ENCODE measurements at regions not wholly inside any gene's neighbourhood (a gene's known extent, or its start where the extent isn't known, plus 50 kb on each side); places are given as distances from the start of the nearest gene placed in this dataset.
"Not testable (repeated sequence)": the region's sequence is repeated elsewhere in the genome, so short reads cannot be mapped to it uniquely, and the experiment has no call there.

- H3K9me3 ChIP-seq (replicated peaks; ENCODE audit: control insufficient read depth, insufficient read depth, low read length); CTCF ChIA-PET; intact Hi-C loops (cut with micrococcal nuclease; ENCODE audit: unreplicated experiment); BruUV-seq (replicated peaks); H3K9ac ChIP-seq (ENCODE audit: control insufficient read depth, insufficient read depth, low read length); H3K79me2 ChIP-seq (ENCODE audit: control insufficient read depth, insufficient read depth, low read length); SMC1A ChIA-PET (ENCODE audit: uncharacterized antibody, unreplicated experiment); H3K4me1 ChIP-seq (ENCODE audit: control insufficient read depth, insufficient read depth, low read length); in situ Hi-C loops (cut with MboI); POLR2A ChIA-PET; ATAC-seq; RAD21 ChIA-PET (ENCODE audit: unreplicated experiment); H4K20me1 ChIP-seq (ENCODE audit: control insufficient read depth, insufficient read depth); DNase-seq (ENCODE audit: low read depth, low spot score); H3K4me2 ChIP-seq (ENCODE audit: control insufficient read depth, insufficient read depth); H3K27me3 ChIP-seq (replicated peaks in 1 of 2; ENCODE audit: control insufficient read depth in 2 of 2, insufficient read depth in 2 of 2, low read length in 1 of 2); H3K27ac ChIP-seq (ENCODE audit: control insufficient read depth, insufficient read depth); H2AFZ ChIP-seq (ENCODE audit: control insufficient read depth, low read depth, low read length); H3K36me3 ChIP-seq (ENCODE audit: control insufficient read depth in 2 of 2, insufficient read depth in 2 of 2, low read length in 1 of 2); FAIRE-seq; H3K4me3 ChIP-seq: not testable (repeated sequence)
- WGBS (ENCODE audit: insufficient coverage, insufficient replicate concordance, low lambda C conversion rate, missing lambda C conversion rate), result 58% methylated on average over 6 of the region's 6 CpGs
These were observed 1601.8 kb downstream of the RPIA start for GRCh38 chr2:90293224-90293623.

DNA sequence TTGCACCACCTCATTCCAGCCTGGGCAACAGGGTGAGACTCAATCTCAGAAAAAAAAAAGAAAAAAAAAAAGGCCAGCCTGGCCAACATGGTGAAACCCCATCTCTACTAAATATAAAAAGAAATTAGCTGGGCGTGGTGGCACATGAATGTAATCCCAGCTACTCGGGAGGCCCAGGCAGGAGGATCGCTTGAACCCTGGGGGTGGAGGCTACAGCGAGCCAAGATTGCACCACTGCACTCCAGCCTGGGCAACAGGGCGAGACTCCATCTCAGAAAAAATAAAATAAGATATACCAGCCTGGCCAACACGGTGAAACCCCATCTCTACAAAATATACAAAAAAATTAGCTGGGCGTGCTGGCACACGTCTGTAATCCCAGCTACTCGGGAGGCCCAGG lies 1602.3 kb downstream of the RPIA start:
- H3K4me1 ChIP-seq (ENCODE audit: control insufficient read depth, insufficient read depth, low read length); DNase-seq (ENCODE audit: low read depth, low spot score); H3K36me3 ChIP-seq (ENCODE audit: control insufficient read depth in 2 of 2, insufficient read depth in 2 of 2, low read length in 1 of 2); BruUV-seq (replicated peaks); in situ Hi-C loops (cut with MboI); H3K9me3 ChIP-seq (replicated peaks; ENCODE audit: control insufficient read depth, insufficient read depth, low read length); H3K4me2 ChIP-seq (ENCODE audit: control insufficient read depth, insufficient read depth); H3K4me3 ChIP-seq; SMC1A ChIA-PET (ENCODE audit: uncharacterized antibody, unreplicated experiment); intact Hi-C loops (cut with micrococcal nuclease; ENCODE audit: unreplicated experiment); H2AFZ ChIP-seq (ENCODE audit: control insufficient read depth, low read depth, low read length); H3K79me2 ChIP-seq (ENCODE audit: control insufficient read depth, insufficient read depth, low read length); H3K27me3 ChIP-seq (replicated peaks in 1 of 2; ENCODE audit: control insufficient read depth in 2 of 2, insufficient read depth in 2 of 2, low read length in 1 of 2); ATAC-seq; POLR2A ChIA-PET; CTCF ChIA-PET; H4K20me1 ChIP-seq (ENCODE audit: control insufficient read depth, insufficient read depth); H3K9ac ChIP-seq (ENCODE audit: control insufficient read depth, insufficient read depth, low read length); FAIRE-seq; H3K27ac ChIP-seq (ENCODE audit: control insufficient read depth, insufficient read depth); RAD21 ChIA-PET (ENCODE audit: unreplicated experiment): not testable (repeated sequence)
- 48% methylated on average over 8 of the region's 9 CpGs for WGBS (ENCODE audit: insufficient coverage, insufficient replicate concordance, low lambda C conversion rate, missing lambda C conversion rate)

DNA sequence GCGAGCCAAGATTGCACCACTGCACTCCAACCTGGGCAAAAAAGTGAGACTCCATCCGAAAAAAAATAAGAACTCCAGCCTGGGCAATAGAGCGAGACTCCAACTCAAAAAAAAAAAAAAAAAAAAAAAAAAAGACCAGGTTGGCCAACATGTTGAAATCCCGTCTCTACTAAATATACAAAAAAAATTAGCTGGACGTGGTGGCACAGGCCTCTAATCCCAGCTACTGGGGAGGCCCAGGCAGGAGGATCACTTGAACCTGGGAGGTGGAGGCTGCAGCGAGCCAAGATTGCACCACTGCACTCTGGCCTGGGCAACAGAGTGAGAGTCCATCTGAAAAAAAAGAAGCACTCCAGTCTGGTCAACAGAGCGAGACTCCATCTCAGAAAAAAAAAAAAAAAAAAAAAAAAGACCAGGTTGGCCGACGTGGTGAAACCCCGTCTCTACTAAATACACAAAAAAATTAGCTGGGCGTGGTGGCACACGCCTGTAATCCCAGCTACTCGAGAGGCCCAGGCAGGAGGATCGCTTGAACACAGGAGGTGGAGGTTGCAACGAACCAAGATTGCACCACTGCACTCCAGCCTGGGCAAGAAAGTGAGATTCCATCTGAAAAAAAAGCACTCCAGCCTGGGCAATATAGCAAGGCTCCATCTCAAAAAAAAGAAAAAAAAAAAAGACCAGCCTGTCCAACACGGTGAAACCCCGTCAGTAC lies 1603.7 kb downstream of the RPIA start:
- H3K4me1 ChIP-seq (ENCODE audit: control insufficient read depth, insufficient read depth, low read length); H3K9ac ChIP-seq (ENCODE audit: control insufficient read depth, insufficient read depth, low read length); H3K4me2 ChIP-seq (ENCODE audit: control insufficient read depth, insufficient read depth); H3K9me3 ChIP-seq (replicated peaks; ENCODE audit: control insufficient read depth, insufficient read depth, low read length); SMC1A ChIA-PET (ENCODE audit: uncharacterized antibody, unreplicated experiment); H3K27ac ChIP-seq (ENCODE audit: control insufficient read depth, insufficient read depth); H4K20me1 ChIP-seq (ENCODE audit: control insufficient read depth, insufficient read depth); ATAC-seq; H3K27me3 ChIP-seq (replicated peaks in 1 of 2; ENCODE audit: control insufficient read depth in 2 of 2, insufficient read depth in 2 of 2, low read length in 1 of 2); H3K79me2 ChIP-seq (ENCODE audit: control insufficient read depth, insufficient read depth, low read length); intact Hi-C loops (cut with micrococcal nuclease; ENCODE audit: unreplicated experiment); H3K36me3 ChIP-seq (ENCODE audit: control insufficient read depth in 2 of 2, insufficient read depth in 2 of 2, low read length in 1 of 2); DNase-seq (ENCODE audit: low read depth, low spot score); RAD21 ChIA-PET (ENCODE audit: unreplicated experiment); FAIRE-seq; H3K4me3 ChIP-seq; BruUV-seq (replicated peaks); POLR2A ChIA-PET; CTCF ChIA-PET; in situ Hi-C loops (cut with MboI); H2AFZ ChIP-seq (ENCODE audit: control insufficient read depth, low read depth, low read length): not testable (repeated sequence)
- WGBS (ENCODE audit: insufficient coverage, insufficient replicate concordance, low lambda C conversion rate, missing lambda C conversion rate), result 64% methylated on average over 12 of the region's 17 CpGs

- H3K36me3 ChIP-seq (ENCODE audit: control insufficient read depth in 2 of 2, insufficient read depth in 2 of 2, low read length in 1 of 2); POLR2A ChIA-PET; H3K9me3 ChIP-seq (replicated peaks; ENCODE audit: control insufficient read depth, insufficient read depth, low read length); BruUV-seq (replicated peaks); CTCF ChIA-PET; H3K79me2 ChIP-seq (ENCODE audit: control insufficient read depth, insufficient read depth, low read length); in situ Hi-C loops (cut with MboI); H3K9ac ChIP-seq (ENCODE audit: control insufficient read depth, insufficient read depth, low read length); H3K27ac ChIP-seq (ENCODE audit: control insufficient read depth, insufficient read depth); H3K4me3 ChIP-seq; H3K4me2 ChIP-seq (ENCODE audit: control insufficient read depth, insufficient read depth); DNase-seq (ENCODE audit: low read depth, low spot score); SMC1A ChIA-PET (ENCODE audit: uncharacterized antibody, unreplicated experiment); ATAC-seq; H4K20me1 ChIP-seq (ENCODE audit: control insufficient read depth, insufficient read depth); RAD21 ChIA-PET (ENCODE audit: unreplicated experiment); H3K27me3 ChIP-seq (replicated peaks in 1 of 2; ENCODE audit: control insufficient read depth in 2 of 2, insufficient read depth in 2 of 2, low read length in 1 of 2); H3K4me1 ChIP-seq (ENCODE audit: control insufficient read depth, insufficient read depth, low read length); FAIRE-seq; H2AFZ ChIP-seq (ENCODE audit: control insufficient read depth, low read depth, low read length); intact Hi-C loops (cut with micrococcal nuclease; ENCODE audit: unreplicated experiment): not testable (repeated sequence)
These were observed 1605.0 kb downstream of the RPIA start for GRCh38 chr2:90296484-90296777.

All from GM12878 (cell line).